ENCODE measurements at regions not wholly inside any gene's neighbourhood (a gene's known extent, or its start where the extent isn't known, plus 50 kb on each side); places are given as distances from the start of the nearest gene placed in this dataset.

DNA sequence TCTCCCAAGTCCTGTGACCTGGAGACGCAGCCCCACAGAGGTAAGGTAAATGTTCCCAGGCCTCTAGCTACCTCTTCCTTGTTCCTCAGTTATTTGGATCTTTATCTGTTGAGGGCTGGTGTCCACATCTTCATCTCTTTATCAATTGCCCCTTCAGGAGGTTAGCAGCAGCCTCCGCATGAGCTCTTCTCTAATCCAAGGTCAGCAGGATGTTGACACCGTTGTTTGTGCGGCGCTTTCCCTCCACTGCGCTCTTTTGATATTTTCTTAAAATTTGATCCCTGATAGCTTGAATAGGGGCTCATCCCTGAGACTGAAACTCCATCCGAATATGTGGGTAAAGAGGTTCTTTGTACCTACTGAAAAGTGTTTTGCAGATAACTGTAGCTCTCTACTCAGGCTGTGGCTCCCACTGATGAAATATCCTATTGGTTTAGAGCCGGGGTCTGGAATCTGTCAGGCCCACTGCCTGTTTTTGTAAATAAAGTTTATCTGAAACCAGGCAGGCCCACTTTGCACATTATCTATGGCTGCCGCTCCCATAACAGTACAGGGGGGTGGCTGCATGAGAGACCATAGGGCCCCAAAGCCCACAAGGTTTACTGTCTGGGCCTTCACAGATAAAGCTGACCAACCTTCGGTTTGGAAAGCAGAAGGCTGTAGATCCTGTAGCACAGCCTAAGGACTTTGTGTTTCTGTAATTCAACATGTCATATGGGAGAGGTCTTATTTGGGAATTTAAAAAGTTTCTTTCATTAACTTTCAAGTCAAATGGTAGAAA lies 362.6 kb downstream of the QKI start:
- CTCF ChIA-PET = no interaction called here
- POLR2A ChIA-PET = no interaction called here
- no peaks in the 10 kb centered on the region for H3K36me3 Mint-ChIP-seq

DNA sequence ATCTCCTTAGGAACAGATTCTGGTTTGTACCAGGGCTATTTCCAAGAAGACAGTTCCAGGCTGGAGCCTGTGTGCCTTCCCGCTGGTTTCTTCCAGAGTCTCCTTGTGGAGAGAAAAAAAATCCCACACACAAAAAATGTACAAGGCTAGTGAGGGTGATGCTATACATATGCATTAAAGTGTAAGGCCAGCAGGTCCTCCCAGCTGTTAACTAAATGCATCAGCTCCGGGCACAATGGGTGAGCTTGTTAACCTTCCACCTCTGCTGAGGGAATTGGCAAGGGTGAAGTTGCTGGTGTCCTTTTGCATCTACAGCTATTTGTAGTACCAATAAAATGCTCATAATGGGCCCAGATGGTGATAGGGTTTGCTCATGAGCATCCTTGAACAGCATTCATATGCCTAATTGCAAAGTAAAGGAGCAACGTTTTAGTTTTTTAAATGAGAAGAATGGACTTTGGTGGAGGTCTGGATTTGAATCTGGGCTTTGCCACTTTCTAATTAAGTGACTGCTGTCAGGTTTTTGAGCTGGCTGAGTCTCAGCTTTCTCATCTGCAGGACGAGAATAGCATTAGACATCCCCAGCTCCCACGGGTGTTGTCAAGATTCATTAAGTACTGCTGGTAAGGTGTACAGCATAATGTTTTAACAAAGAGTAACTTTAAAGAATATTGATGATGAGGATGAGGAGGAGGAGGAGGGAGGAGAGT lies 361.8 kb downstream of the QKI start:
- peaks cover 4 to 12% of the 10 kb centered on the region in 2 donors for H3K27me3 Mint-ChIP-seq
- no peaks in the 10 kb centered on the region for H3K9me3 ChIP-seq (ENCODE audit: low read length)
- no peak overlapping the region for H3K4me3 ChIP-seq (ENCODE audit: low read length)
- no peaks in the 10 kb centered on the region for H3K36me3 Mint-ChIP-seq
- peaks cover 0 to 2% (median 0%) of the 10 kb centered on the region in 5 donors for H3K9me3 Mint-ChIP-seq
- H3K4me3 Mint-ChIP-seq = no peak overlapping the region
- POLR2A ChIA-PET = no interaction called here
- DNase-seq = no peak
- CTCF ChIA-PET = no interaction called here
- H3K27me3 ChIP-seq (ENCODE audit: insufficient read depth, low read length, poor library complexity, severe bottlenecking) = no peaks in the 10 kb centered on the region
- H3K27ac Mint-ChIP-seq = no peak overlapping the region
- H3K27ac ChIP-seq (ENCODE audit: low read depth, low read length) = no peak overlapping the region
- H3K4me1 ChIP-seq (ENCODE audit: insufficient read depth, low read length) = no peaks in the 10 kb centered on the region
- H3K4me1 Mint-ChIP-seq = no peaks in the 10 kb centered on the region
- no peaks in the 10 kb centered on the region for H3K36me3 ChIP-seq (ENCODE audit: insufficient read depth, low read length)

More for the DNA sequence above, 362.6 kb downstream of the QKI start:
- H3K36me3 ChIP-seq (ENCODE audit: insufficient read depth, low read length) = no peaks in the 10 kb centered on the region
- H3K4me3 Mint-ChIP-seq = no peak overlapping the region
- H3K9me3 Mint-ChIP-seq = peaks cover 0 to 2% (median 0%) of the 10 kb centered on the region in 5 donors
- H3K4me1 ChIP-seq (ENCODE audit: insufficient read depth, low read length) = no peaks in the 10 kb centered on the region
- H3K27me3 ChIP-seq (ENCODE audit: insufficient read depth, low read length, poor library complexity, severe bottlenecking) = no peaks in the 10 kb centered on the region
- no peaks in the 10 kb centered on the region for H3K4me1 Mint-ChIP-seq
- no peak overlapping the region for H3K4me3 ChIP-seq (ENCODE audit: low read length)
- peak overlapping the region; percentile 24 for H3K27ac ChIP-seq (ENCODE audit: low read depth, low read length)
- DNase-seq = no peak
- H3K27ac Mint-ChIP-seq = no peak overlapping the region
- no peaks in the 10 kb centered on the region for H3K9me3 ChIP-seq (ENCODE audit: low read length)
- H3K27me3 Mint-ChIP-seq = peaks cover 4 to 16% of the 10 kb centered on the region in 2 donors

DNA sequence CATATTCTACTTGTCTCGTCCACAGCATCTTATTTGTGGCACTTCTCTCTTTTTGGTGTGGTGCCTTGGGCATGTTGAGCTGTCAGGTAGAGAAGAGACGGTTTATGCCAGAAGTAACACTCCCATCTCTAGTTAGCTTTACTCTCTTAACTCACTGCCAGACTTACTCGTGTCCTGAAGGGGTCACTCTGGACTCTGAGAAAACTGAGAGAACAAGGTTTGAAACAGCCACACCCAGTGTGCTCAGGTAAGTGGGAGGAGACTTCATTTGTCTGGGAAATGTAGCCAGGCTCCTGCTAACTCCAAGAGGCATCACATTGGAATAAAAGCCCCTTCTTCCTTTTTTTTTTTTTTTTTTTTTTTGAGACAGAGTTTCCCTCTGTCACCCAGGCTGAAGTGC lies 360.8 kb downstream of the QKI start:
- Mint-ChIP-seq H3K4me3 (no peak overlapping the region), H3K4me1 (no peaks in the 10 kb centered on the region), H3K27ac (no peak overlapping the region), H3K27me3 (peaks cover 2 to 7% of the 10 kb centered on the region in 2 donors), H3K36me3 (no peaks in the 10 kb centered on the region), H3K9me3 (peaks cover 0 to 2% (median 0%) of the 10 kb centered on the region in 5 donors)
- CTCF ChIA-PET = no interaction called here
- H3K4me3 ChIP-seq (ENCODE audit: low read length) = no peak overlapping the region
- no peak overlapping the region for H3K27ac ChIP-seq (ENCODE audit: low read depth, low read length)
- H3K4me1 ChIP-seq (ENCODE audit: insufficient read depth, low read length) = no peaks in the 10 kb centered on the region
- no peaks in the 10 kb centered on the region for H3K27me3 ChIP-seq (ENCODE audit: insufficient read depth, low read length, poor library complexity, severe bottlenecking)
- no peaks in the 10 kb centered on the region for H3K9me3 ChIP-seq (ENCODE audit: low read length)
- DNase-seq = no peak
- H3K36me3 ChIP-seq (ENCODE audit: insufficient read depth, low read length) = no peaks in the 10 kb centered on the region
- POLR2A ChIA-PET = no interaction called here

DNA sequence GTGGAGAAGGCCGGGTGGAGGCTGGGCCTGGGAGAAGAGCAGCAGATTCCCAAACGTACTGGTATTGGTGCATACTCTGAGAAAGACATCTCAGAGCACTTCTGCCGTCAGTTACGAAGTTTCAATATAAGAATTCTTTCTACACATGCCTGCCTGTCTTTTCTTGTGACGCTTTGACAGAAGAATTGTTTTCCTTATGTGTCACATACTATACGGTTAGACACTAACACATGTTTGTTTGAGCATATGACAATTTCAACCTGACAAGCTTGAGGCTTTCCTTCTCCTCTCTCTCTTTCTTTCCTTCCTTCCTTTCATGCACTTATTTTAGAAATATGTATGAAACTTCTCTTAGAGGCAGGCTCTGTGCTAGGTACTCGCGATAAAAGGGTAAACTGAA lies 360.0 kb downstream of the QKI start:
- POLR2A ChIA-PET = no interaction called here
- DNase-seq = no peak
- Histone ChIP-seq H3K27me3 (ENCODE audit: insufficient read depth, low read length, poor library complexity, severe bottlenecking) (no peaks in the 10 kb centered on the region), H3K9me3 (ENCODE audit: low read length) (no peaks in the 10 kb centered on the region), H3K4me1 (ENCODE audit: insufficient read depth, low read length) (no peaks in the 10 kb centered on the region), H3K36me3 (ENCODE audit: insufficient read depth, low read length) (no peaks in the 10 kb centered on the region), H3K4me3 (ENCODE audit: low read length) (no peak overlapping the region), H3K27ac (ENCODE audit: low read depth, low read length) (no peak overlapping the region)
- Mint-ChIP-seq H3K27me3 (peaks cover 2 to 7% of the 10 kb centered on the region in 2 donors), H3K9me3 (peaks cover 0 to 2% (median 0%) of the 10 kb centered on the region in 5 donors), H3K4me3 (no peak overlapping the region), H3K4me1 (no peaks in the 10 kb centered on the region), H3K27ac (peak overlapping the region in 1 of 8 donors; percentile 69), H3K36me3 (no peaks in the 10 kb centered on the region)
- CTCF ChIA-PET = no interaction called here

DNA sequence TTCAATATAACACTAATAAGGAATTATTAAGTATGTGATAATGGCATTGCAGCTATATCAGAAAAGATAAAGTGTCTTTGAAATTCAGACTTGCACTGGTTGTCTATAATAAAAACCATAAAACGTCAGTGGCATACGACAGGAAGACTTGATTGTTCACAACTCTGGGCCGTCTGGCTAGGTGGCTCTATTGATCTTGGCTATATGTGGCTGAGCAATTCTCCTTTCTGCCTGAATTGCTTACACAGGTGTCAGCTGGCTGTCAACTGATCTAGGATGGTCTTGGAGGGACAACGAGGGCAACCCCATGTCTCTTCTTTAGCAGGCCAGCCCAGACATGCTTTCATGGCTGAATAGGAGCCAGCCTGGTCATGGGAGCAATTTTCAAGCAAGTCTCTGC lies 359.1 kb downstream of the QKI start:
- no peaks in the 10 kb centered on the region for H3K4me1 Mint-ChIP-seq
- peaks cover 2 to 7% of the 10 kb centered on the region in 2 donors for H3K27me3 Mint-ChIP-seq
- H3K27me3 ChIP-seq (ENCODE audit: insufficient read depth, low read length, poor library complexity, severe bottlenecking) = no peaks in the 10 kb centered on the region
- peak overlapping the region in 1 of 8 donors; percentile 63 for H3K27ac Mint-ChIP-seq
- no peaks in the 10 kb centered on the region for H3K36me3 Mint-ChIP-seq
- no peak overlapping the region for H3K27ac ChIP-seq (ENCODE audit: low read depth, low read length)
- H3K9me3 Mint-ChIP-seq = peaks cover 0 to 2% (median 0%) of the 10 kb centered on the region in 5 donors
- DNase-seq = no peak
- POLR2A ChIA-PET = no interaction called here
- CTCF ChIA-PET = no interaction called here
- H3K4me1 ChIP-seq (ENCODE audit: insufficient read depth, low read length) = no peaks in the 10 kb centered on the region
- no peak overlapping the region for H3K4me3 Mint-ChIP-seq
- no peaks in the 10 kb centered on the region for H3K9me3 ChIP-seq (ENCODE audit: low read length)
- H3K4me3 ChIP-seq (ENCODE audit: low read length) = no peak overlapping the region
- H3K36me3 ChIP-seq (ENCODE audit: insufficient read depth, low read length) = no peaks in the 10 kb centered on the region

DNA sequence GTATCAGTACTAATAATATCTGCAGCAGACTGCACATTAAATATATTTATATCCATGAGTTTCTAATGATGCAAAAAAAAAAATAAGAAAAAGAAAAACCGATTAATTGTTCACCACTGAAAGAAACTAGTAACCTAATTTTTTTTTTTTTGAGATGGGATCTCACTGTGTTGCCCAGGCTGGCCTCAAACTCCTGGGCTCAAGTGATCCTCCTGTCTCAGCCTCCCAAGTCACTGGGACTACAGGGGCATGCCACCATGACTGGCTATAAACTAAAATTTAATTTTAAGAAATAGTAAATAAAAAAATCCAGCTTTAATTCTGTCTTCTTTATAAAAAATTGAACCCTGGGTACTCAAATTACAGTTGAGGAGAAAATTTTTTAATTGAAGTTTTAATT lies 358.2 kb downstream of the QKI start:
- Mint-ChIP-seq H3K27ac (no peak overlapping the region), H3K9me3 (peaks cover 0 to 2% (median 0%) of the 10 kb centered on the region in 5 donors), H3K4me3 (no peak overlapping the region), H3K4me1 (no peaks in the 10 kb centered on the region), H3K36me3 (no peaks in the 10 kb centered on the region), H3K27me3 (peaks cover under 1 to 2% of the 10 kb centered on the region in 2 donors)
- Histone ChIP-seq H3K9me3 (ENCODE audit: low read length) (no peaks in the 10 kb centered on the region), H3K27ac (ENCODE audit: low read depth, low read length) (no peak overlapping the region), H3K27me3 (ENCODE audit: insufficient read depth, low read length, poor library complexity, severe bottlenecking) (no peaks in the 10 kb centered on the region), H3K4me3 (ENCODE audit: low read length) (no peak overlapping the region), H3K4me1 (ENCODE audit: insufficient read depth, low read length) (no peaks in the 10 kb centered on the region), H3K36me3 (ENCODE audit: insufficient read depth, low read length) (no peaks in the 10 kb centered on the region)
- ChIA-PET POLR2A (no interaction called here), CTCF (no interaction called here)
- no peak for DNase-seq

DNA sequence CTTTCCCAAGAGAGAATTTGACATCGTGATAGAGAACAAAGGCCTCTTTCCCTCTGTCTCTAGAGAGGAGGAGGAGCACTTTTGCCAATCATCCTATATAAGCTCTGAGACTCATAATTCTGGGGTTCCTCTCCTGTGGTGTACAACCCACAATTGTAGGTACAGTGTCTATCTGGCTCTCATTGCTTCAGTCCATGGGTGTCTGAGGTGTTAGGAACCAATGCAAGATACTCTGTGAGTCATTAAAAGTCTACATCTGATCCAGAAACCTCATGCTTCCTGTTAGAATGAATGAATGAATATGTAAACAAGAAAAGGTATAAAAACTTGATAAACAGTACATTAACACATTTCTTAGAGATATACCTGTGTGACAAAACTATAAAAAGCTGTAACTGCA lies 356.7 kb downstream of the QKI start:
- H3K36me3 ChIP-seq (ENCODE audit: insufficient read depth, low read length) = no peaks in the 10 kb centered on the region
- no peak overlapping the region for H3K27ac ChIP-seq (ENCODE audit: low read depth, low read length)
- CTCF ChIA-PET = no interaction called here
- H3K27me3 Mint-ChIP-seq = peaks cover 4 to 10% of the 10 kb centered on the region in 2 donors
- no peaks in the 10 kb centered on the region for H3K4me1 ChIP-seq (ENCODE audit: insufficient read depth, low read length)
- no peaks in the 10 kb centered on the region for H3K36me3 Mint-ChIP-seq
- no peaks in the 10 kb centered on the region for H3K27me3 ChIP-seq (ENCODE audit: insufficient read depth, low read length, poor library complexity, severe bottlenecking)
- peaks cover 0 to 2% (median 0%) of the 10 kb centered on the region in 5 donors for H3K9me3 Mint-ChIP-seq
- H3K27ac Mint-ChIP-seq = peak overlapping the region in 1 of 8 donors; percentile 32
- H3K9me3 ChIP-seq (ENCODE audit: low read length) = no peaks in the 10 kb centered on the region
- no peak overlapping the region for H3K4me3 Mint-ChIP-seq
- no peak for DNase-seq
- H3K4me1 Mint-ChIP-seq = no peaks in the 10 kb centered on the region
- POLR2A ChIA-PET = no interaction called here
- H3K4me3 ChIP-seq (ENCODE audit: low read length) = no peak overlapping the region

DNA sequence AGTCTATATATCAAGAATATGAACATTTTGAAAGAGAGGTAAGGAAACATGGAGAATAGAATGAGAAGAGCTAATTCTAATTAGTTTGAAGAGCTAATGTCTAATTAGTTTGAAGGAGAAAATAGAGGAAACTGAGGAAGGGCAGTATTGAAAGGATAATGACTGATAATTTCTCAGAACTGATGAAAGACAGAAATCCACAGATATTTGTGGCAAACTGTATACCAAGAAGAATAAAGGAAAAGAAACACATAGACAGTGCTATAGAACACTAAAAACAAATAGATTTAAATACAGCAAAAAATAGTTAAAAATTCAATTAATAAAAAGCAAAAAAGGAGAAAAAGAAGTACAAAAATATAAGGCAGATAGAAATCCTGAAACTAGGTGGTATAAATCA lies 354.4 kb downstream of the QKI start:
- Mint-ChIP-seq H3K4me3 (no peak overlapping the region), H3K27ac (no peak overlapping the region), H3K4me1 (no peaks in the 10 kb centered on the region), H3K27me3 (peaks cover 4 to 23% of the 10 kb centered on the region in 2 donors), H3K9me3 (peaks cover 0 to 4% (median 0%) of the 10 kb centered on the region in 5 donors), H3K36me3 (peaks cover 0 to 2% (median 0%) of the 10 kb centered on the region in 3 donors)
- Histone ChIP-seq H3K4me1 (ENCODE audit: insufficient read depth, low read length) (no peaks in the 10 kb centered on the region), H3K4me3 (ENCODE audit: low read length) (no peak overlapping the region), H3K27me3 (ENCODE audit: insufficient read depth, low read length, poor library complexity, severe bottlenecking) (no peaks in the 10 kb centered on the region), H3K27ac (ENCODE audit: low read depth, low read length) (no peak overlapping the region), H3K36me3 (ENCODE audit: insufficient read depth, low read length) (no peaks in the 10 kb centered on the region), H3K9me3 (ENCODE audit: low read length) (no peaks in the 10 kb centered on the region)
- ChIA-PET CTCF (no interaction called here), POLR2A (no interaction called here)
- no peak for DNase-seq
